Mucosa of descending colon (tissue), 3 donors: ENCODE measurements at regions not wholly inside any gene's neighbourhood (a gene's known extent, or its start where the extent isn't known, plus 50 kb on each side); places are given as distances from the start of the nearest gene placed in this dataset.

Experiments
- ATAC-seq: fragments of 200-7000 bp; cut with Tn5 transposase; one replicate; pipeline ENCODE4 v1.9.1; 2020; ENCODE audit warnings: mild to moderate bottlenecking, moderate library complexity
- DNase-seq, 3 donors: peaks; one replicate each; pipeline ENCODE4 v3.0.0-alpha.2; 2020
- H3K36me3 ChIP-seq: fragments of 200-600 bp; one replicate; pipeline ENCODE4 v1.8.0; 2021; ENCODE audit warnings: low read depth, mild to moderate bottlenecking
- H3K4me1 ChIP-seq: fragments of 200-600 bp; one replicate; pipeline ENCODE4 v1.8.0; 2021; ENCODE audit warnings: low read depth, mild to moderate bottlenecking
- H3K4me3 ChIP-seq: fragments of 200-600 bp; one replicate; pipeline ENCODE4 v1.8.0; 2021; ENCODE audit warnings: mild to moderate bottlenecking
- H3K9me3 ChIP-seq: fragments of 200-600 bp; one replicate; pipeline ENCODE4 v1.8.0; 2021; ENCODE audit warnings: mild to moderate bottlenecking
- intact Hi-C, 2 donors: fragments of 100-400 bp; cut with DNase I in 1 of 2; cut with micrococcal nuclease in 1 of 2; formaldehyde crosslinking; loops; one replicate each; pipeline versions ENCODE4 v1.11.0 to v1.11.1; 2022; cut with DNase I, micrococcal nuclease
- TF ChIP-seq, protein P1 (sequence below): fragments of 200-600 bp; IDR thresholded peaks from one replicate; pipeline ENCODE4 v1.8.0; 2022; ENCODE audit warnings: antibody characterized with exemption, mild to moderate bottlenecking
- donor health status: DM: no; HTN: no; CAD: no; lungs with moderate emphysema.
- donor health status: DM: no; HTN: no; CAD: no.
- donor health status: DM: no; HTN: yes; CAD: no.

DNA sequence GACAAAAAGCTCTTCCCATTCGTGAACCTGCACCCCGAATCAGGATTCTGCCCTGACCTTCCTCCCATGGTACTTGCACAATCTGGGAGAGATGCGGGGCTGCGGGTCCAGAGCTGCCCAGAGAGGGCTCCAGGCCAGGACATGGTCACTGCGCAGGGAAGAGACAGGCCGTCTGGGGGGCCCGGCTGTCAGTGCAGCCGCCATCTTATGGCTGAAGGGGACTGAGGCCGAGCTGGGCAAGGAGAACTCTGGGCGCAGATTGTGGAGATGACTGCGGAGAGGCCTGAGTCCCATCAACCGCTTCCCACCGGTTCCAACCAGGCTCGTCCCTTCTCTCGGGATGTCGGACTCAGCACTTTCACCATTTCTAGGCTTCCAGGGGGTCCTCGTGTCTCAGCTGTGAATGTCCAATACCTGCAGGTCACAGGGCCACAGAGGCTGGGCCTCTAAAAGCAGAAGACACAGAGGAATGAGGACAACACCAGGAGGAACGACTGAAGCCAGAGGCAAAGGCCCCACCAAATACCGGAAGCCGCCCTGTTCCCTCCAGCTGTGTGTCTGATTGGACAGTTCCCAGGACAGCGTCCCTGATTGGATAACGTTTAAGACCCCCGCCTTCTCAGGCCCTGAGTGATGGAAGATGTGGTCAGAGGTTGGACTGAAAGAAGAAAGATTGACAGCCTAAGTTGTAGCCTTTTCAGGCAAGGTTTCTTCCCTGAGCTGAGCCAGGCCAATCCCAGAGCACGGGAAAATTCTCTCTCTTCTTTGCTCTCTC, 117.1 kb upstream of the ZNF91 start:
- peaks cover 5% of the 10 kb centered on the region for H3K9me3 ChIP-seq
- H3K4me1 ChIP-seq, result no peaks in the 10 kb centered on the region
- intact Hi-C loops, result no loop called here
- no peaks in the 10 kb centered on the region for H3K36me3 ChIP-seq
- DNase-seq (no peak), ATAC-seq (no peak)
- no peak overlapping the region for H3K4me3 ChIP-seq
- TF ChIP-seq, protein P1, sequence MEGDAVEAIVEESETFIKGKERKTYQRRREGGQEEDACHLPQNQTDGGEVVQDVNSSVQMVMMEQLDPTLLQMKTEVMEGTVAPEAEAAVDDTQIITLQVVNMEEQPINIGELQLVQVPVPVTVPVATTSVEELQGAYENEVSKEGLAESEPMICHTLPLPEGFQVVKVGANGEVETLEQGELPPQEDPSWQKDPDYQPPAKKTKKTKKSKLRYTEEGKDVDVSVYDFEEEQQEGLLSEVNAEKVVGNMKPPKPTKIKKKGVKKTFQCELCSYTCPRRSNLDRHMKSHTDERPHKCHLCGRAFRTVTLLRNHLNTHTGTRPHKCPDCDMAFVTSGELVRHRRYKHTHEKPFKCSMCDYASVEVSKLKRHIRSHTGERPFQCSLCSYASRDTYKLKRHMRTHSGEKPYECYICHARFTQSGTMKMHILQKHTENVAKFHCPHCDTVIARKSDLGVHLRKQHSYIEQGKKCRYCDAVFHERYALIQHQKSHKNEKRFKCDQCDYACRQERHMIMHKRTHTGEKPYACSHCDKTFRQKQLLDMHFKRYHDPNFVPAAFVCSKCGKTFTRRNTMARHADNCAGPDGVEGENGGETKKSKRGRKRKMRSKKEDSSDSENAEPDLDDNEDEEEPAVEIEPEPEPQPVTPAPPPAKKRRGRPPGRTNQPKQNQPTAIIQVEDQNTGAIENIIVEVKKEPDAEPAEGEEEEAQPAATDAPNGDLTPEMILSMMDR, result no peak

DNA sequence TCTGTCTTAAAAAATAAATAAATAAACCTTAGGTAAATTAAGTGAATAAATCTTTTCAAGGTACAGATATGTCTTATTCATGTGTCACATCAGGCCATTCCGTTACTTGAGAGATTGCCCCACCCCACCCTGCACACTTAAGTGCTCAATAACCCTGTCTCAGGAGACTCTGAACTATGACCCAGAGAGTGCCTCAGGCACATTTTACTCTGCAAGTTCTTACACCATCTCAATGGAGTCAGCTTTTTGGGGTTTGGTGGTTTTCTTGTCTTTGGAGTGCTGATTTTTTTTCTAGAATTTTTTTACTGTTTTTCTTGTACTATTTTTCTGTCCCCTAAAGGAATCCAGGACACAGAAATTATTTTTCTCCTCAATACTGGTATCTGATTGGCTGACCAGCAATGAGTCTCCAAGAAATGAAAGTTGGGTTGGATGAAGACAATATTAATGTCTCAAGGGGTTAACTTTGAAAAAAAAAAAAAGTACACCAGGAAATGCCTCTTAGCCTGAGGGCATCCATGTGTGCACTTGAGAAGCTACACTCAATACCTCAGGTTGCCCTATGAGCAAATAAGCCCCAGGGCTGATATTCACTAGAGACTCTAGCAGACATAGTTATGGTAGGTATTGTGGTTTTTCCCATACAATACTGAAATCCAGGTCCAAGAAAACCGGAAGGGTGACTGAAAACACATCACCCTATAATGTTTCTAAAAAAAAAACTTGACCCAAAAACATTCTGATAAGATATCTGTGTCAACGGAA, 114.6 kb upstream of the ZNF91 start:
- intact Hi-C loops, result no loop called here
- ATAC-seq, result no peak
- H3K4me3 ChIP-seq, result no peak overlapping the region
- no peaks in the 10 kb centered on the region for H3K36me3 ChIP-seq
- H3K9me3 ChIP-seq, result peaks cover 5% of the 10 kb centered on the region
- TF ChIP-seq, protein P1, result no peak
- DNase-seq, result no peak
- no peaks in the 10 kb centered on the region for H3K4me1 ChIP-seq

DNA sequence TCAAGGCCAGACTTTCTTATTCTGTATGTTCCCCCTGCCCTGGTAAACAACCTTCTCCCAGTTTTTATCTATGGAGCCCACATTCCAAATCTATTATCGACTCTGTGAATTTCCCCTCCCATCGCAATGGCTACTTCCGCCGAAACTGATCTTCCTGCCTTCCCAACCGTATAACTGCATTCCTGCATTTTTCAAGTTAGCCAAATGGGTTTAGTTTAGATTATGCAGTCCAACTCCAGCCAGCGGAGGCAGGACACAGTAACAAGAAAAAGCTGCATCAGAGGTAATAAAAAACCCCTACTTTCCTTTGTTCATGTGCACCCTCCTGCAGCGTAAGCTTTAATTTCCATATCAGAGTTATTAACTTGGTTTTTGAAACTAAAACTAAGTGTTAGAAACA, 112.2 kb upstream of the ZNF91 start:
- H3K4me1 ChIP-seq, result no peaks in the 10 kb centered on the region
- intact Hi-C loops, result no loop called here

DNA sequence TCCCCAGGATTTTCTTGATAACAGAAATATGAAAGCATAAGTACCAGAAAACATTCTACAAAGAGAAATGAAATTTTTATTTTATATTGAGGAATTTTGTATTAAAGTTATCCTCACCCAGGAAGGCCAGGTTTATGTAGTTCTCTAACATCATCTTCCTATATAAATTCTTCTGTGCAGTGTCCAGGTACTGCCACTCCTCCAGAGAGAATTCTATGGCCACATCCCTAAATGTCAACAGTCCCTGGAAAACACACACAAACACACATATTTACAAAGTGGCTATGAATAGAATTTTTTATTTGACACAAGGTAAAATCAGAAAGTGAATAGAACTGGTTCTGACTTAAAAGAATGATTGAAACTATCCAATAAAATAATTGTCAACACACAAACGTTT, 110.5 kb upstream of the ZNF91 start:
- Histone ChIP-seq H3K4me3 (no peak overlapping the region), H3K36me3 (no peaks in the 10 kb centered on the region), H3K4me1 (no peaks in the 10 kb centered on the region), H3K9me3 (peaks cover 3% of the 10 kb centered on the region)
- ATAC-seq (peak; percentile 8), DNase-seq (no peak)
- TF ChIP-seq, protein P1, result no peak
- intact Hi-C loops, result no loop called here

More for the DNA sequence above, 112.2 kb upstream of the ZNF91 start:
- no peak for DNase-seq
- Histone ChIP-seq H3K9me3 (peaks cover 5% of the 10 kb centered on the region), H3K36me3 (no peaks in the 10 kb centered on the region), H3K4me3 (no peak overlapping the region)
- TF ChIP-seq, protein P1, result no peak
- no peak for ATAC-seq

DNA sequence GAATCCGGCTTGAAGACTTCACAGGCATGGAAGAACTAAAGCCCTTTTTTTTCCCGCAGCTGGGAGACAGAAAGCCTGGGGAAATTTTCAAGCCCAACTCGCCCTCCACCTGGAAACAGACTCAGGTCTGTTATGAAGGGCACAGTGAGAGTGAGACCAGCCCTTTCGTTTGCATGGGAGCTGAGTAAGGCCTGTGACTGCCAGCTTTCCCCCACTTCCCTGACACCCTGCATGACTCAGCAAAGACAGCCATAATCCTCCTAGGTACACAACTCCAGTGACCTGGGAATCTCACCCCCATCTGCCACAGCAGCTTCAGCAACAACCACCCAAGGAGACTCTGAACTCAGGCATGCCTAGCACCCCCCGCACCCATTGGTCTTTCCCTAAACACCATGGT, 87.6 kb upstream of the ZNF91 start:
- DNase-seq (no peak), ATAC-seq (no peak)
- intact Hi-C loops, result no loop called here
- Histone ChIP-seq H3K4me1 (no peaks in the 10 kb centered on the region), H3K4me3 (no peak overlapping the region), H3K9me3 (no peaks in the 10 kb centered on the region), H3K36me3 (no peaks in the 10 kb centered on the region)
- TF ChIP-seq, protein P1, result no peak
